ENCODE measurements at regions not wholly inside any gene's neighbourhood (a gene's known extent, or its start where the extent isn't known, plus 50 kb on each side); places are given as distances from the start of the nearest gene placed in this dataset.

DNA sequence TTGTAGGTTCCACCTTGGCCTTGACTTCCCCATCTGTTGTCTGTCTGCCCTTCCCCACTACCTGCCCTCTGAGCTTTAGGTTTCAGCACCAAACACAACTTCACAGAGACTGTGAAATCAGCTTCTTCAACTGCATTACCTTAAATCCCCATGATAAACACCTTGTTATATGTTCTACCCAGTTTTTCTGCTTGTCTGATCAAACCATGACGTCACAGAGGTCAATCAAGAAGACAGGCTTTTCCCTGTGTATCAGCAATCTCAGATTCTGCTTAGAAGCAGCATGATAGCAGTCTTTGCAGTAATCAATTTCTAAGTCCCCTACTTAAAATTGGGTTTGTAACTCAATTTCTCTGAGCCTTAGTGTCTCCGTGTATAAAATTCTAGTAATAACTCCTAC, 175.0 kb downstream of the PLK2 start:
- Histone ChIP-seq H3K9ac (ENCODE audit: low read length) (no peak overlapping the region), H3K4me1 (ENCODE audit: control insufficient read depth, insufficient read depth, low read length) (no peaks in the 10 kb centered on the region), H3K27me3 (ENCODE audit: control insufficient read depth, insufficient read depth, low read length) (no peaks in the 10 kb centered on the region), H3K27ac (ENCODE audit: low read depth, low read length) (no peak overlapping the region), H3K4me3 (ENCODE audit: low read length) (no peak overlapping the region), H3K36me3 (ENCODE audit: control insufficient read depth, insufficient read depth, low read length) (no peaks in the 10 kb centered on the region)

DNA sequence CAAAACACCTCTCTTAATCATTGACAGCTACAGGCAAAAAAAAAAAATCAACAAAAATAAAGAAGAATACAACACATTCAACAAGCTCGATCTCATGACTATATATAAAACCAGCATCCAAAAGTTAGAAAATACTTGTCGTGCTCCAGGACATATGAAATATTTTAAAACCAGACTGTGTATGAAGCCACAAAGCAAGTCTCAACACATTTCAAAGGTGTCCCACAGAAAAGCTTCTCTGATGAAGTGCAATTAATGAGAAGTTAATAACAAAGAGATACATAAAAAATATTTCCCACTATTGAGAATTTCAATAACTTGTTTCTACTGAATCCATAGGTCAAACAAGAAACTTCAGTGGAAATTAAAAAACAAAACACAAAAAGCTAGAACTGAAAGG, 178.7 kb downstream of the PLK2 start:
- Histone ChIP-seq H3K9ac (ENCODE audit: low read length) (no peak overlapping the region), H3K4me1 (ENCODE audit: control insufficient read depth, insufficient read depth, low read length) (no peaks in the 10 kb centered on the region), H3K36me3 (ENCODE audit: control insufficient read depth, insufficient read depth, low read length) (no peaks in the 10 kb centered on the region), H3K4me3 (ENCODE audit: low read length) (no peak overlapping the region), H3K27me3 (ENCODE audit: control insufficient read depth, insufficient read depth, low read length) (no peaks in the 10 kb centered on the region), H3K27ac (ENCODE audit: low read depth, low read length) (no peak overlapping the region)

DNA sequence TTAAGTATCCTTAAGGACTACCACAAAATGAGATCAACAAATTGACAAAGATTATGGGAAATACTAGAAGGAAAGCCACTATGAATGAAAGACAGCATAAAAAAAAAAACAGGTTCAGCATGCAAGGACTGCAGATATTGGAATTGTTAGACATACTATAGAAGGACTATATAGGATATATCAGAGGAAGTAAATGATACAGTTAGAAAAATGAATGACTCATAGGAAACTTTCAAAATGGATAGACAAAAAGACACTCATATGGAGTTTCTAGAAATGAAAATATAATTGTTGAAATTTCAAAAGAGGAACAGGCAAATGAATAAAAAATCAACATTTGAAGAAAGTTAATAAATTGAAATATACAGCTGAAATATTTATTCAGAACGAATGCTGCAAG, 180.6 kb downstream of the PLK2 start:
- Histone ChIP-seq H3K36me3 (ENCODE audit: control insufficient read depth, insufficient read depth, low read length) (no peaks in the 10 kb centered on the region), H3K4me1 (ENCODE audit: control insufficient read depth, insufficient read depth, low read length) (no peaks in the 10 kb centered on the region), H3K9ac (ENCODE audit: low read length) (no peak overlapping the region), H3K27ac (ENCODE audit: low read depth, low read length) (no peak overlapping the region), H3K27me3 (ENCODE audit: control insufficient read depth, insufficient read depth, low read length) (no peaks in the 10 kb centered on the region), H3K4me3 (ENCODE audit: low read length) (no peak overlapping the region)

DNA sequence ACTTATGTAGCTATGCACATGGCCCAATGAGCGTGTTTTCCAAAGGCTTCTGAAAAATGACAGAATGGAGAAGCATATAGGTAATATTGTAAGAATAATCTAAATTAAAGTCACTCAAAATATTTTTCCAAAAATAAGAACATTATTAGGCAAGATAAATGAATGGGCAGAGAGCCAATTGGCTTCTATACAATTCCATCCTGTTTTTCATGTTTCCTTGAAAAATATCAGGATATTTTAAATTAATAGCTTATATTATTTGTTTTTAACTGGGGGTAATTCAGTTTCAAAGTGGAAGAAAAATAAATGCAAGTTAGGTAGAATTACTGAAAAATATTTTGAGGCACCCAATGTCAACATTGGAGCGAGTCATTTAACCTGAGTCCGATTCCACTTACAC, 183.5 kb downstream of the PLK2 start:
- H3K9ac ChIP-seq (ENCODE audit: low read length): no peak overlapping the region
- H3K36me3 ChIP-seq (ENCODE audit: control insufficient read depth, insufficient read depth, low read length): no peaks in the 10 kb centered on the region
- no peak overlapping the region for H3K27ac ChIP-seq (ENCODE audit: low read depth, low read length)
- H3K27me3 ChIP-seq (ENCODE audit: control insufficient read depth, insufficient read depth, low read length): no peaks in the 10 kb centered on the region
- no peaks in the 10 kb centered on the region for H3K4me1 ChIP-seq (ENCODE audit: control insufficient read depth, insufficient read depth, low read length)
- H3K4me3 ChIP-seq (ENCODE audit: low read length): no peak overlapping the region

DNA sequence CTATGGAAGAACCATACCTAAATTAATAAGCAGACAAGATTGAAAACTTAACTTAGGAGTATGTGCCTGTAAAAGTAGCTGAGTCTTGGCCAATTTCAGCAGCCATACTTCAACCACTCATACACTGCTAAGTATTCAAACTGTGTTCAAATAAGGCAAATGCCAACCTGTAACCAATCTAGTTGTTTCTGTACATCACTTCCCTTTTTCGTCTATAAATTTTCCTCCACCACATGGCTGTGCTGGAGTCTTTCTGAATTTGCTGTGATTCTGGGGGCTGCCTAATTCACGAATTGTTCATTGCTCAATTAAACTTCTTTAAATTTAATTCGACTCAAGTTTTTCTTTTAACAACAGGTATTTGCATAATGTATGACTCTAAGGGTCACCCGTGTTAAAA, 184.4 kb downstream of the PLK2 start:
- no peak overlapping the region for H3K27ac ChIP-seq (ENCODE audit: low read depth, low read length)
- H3K9ac ChIP-seq (ENCODE audit: low read length): no peak overlapping the region
- no peaks in the 10 kb centered on the region for H3K27me3 ChIP-seq (ENCODE audit: control insufficient read depth, insufficient read depth, low read length)
- no peaks in the 10 kb centered on the region for H3K4me1 ChIP-seq (ENCODE audit: control insufficient read depth, insufficient read depth, low read length)
- H3K36me3 ChIP-seq (ENCODE audit: control insufficient read depth, insufficient read depth, low read length): no peaks in the 10 kb centered on the region
- H3K4me3 ChIP-seq (ENCODE audit: low read length): no peak overlapping the region

DNA sequence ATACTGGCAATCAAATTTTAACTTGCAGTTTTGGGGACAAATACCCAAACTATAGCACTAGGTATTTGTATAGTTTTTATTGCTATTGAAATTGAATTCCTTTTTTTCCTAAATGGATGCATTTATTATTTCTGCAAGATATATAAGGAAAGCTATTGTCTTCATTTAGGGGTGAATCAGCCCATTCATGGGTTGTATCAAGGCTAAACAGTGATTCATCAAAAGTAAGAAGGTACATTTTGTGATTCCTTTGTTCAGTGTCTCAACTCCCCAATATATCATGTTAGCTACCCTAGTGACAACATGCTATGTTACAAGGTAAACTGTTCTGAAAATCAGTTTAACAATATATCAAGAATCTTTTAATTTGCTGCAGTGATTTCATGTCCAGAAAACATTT, 185.7 kb downstream of the PLK2 start:
- no peak overlapping the region for H3K27ac ChIP-seq (ENCODE audit: low read depth, low read length)
- H3K36me3 ChIP-seq (ENCODE audit: control insufficient read depth, insufficient read depth, low read length): no peaks in the 10 kb centered on the region
- H3K4me1 ChIP-seq (ENCODE audit: control insufficient read depth, insufficient read depth, low read length): no peaks in the 10 kb centered on the region
- no peak overlapping the region for H3K4me3 ChIP-seq (ENCODE audit: low read length)
- H3K27me3 ChIP-seq (ENCODE audit: control insufficient read depth, insufficient read depth, low read length): no peaks in the 10 kb centered on the region
- no peak overlapping the region for H3K9ac ChIP-seq (ENCODE audit: low read length)

DNA sequence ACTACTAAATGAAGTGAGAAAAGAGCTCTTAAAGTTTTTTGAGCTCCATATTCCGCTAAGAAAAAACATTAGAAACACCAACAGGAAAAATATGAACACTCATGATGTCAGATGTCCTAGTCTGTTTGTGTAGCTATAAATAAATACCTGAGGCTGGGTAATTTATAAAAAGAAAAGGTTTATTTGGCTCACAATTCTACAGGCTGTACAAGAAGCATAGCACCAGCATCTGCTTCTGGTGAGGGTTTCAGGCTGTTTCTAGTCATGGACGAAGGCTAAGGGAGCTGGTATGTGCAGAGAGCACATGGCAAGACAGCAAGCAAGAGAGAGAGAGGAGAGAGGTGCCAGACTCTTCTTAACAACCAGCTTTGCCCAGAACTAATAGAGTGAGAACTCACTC, 186.2 kb downstream of the PLK2 start:
- H3K27me3 ChIP-seq (ENCODE audit: control insufficient read depth, insufficient read depth, low read length): no peaks in the 10 kb centered on the region
- H3K4me3 ChIP-seq (ENCODE audit: low read length): no peak overlapping the region
- no peaks in the 10 kb centered on the region for H3K36me3 ChIP-seq (ENCODE audit: control insufficient read depth, insufficient read depth, low read length)
- no peak overlapping the region for H3K9ac ChIP-seq (ENCODE audit: low read length)
- H3K27ac ChIP-seq (ENCODE audit: low read depth, low read length): no peak overlapping the region
- H3K4me1 ChIP-seq (ENCODE audit: control insufficient read depth, insufficient read depth, low read length): no peaks in the 10 kb centered on the region

DNA sequence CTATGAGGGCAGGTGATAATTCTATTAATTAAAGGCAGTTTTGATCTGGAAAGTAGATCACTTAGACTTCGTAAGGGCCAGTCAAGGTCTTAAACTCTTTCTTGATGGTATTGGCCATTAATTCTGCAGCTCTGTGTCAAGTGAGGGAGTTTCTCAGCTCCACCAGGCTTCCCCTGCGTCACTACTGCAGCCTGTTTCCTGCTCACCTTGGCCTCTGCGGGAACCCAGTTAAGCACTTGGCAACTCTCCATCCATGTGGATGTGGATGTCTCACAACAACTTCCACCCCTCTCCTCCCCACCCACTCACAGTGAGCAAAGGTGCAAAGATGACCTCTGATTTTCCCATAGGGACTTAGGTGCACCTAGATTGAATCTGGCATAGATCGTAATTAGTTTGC, 191.6 kb downstream of the PLK2 start:
- Histone ChIP-seq H3K27ac (ENCODE audit: low read depth, low read length) (no peak overlapping the region), H3K9ac (ENCODE audit: low read length) (no peak overlapping the region), H3K36me3 (ENCODE audit: control insufficient read depth, insufficient read depth, low read length) (no peaks in the 10 kb centered on the region), H3K27me3 (ENCODE audit: control insufficient read depth, insufficient read depth, low read length) (no peaks in the 10 kb centered on the region), H3K4me1 (ENCODE audit: control insufficient read depth, insufficient read depth, low read length) (no peaks in the 10 kb centered on the region), H3K4me3 (ENCODE audit: low read length) (no peak overlapping the region)

DNA sequence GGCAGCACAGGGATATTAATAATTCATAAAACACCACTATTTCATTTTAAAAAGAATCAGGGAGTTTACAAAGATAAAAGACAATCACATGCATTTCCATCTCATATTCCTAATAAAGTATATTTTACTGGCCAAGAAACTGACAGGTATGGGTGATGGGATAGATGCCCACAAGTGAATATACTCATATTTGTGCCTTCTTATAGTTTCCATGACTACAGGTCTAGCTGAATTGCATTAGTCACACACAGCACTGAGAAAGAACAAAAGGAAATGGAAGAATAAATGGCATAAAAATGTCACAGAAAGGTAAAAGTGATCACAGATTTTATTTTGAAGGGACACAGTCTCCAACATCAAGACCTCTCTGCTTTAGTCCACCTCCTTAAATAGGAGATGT, 193.5 kb downstream of the PLK2 start:
- Histone ChIP-seq H3K4me1 (ENCODE audit: control insufficient read depth, insufficient read depth, low read length) (no peaks in the 10 kb centered on the region), H3K9ac (ENCODE audit: low read length) (no peak overlapping the region), H3K27me3 (ENCODE audit: control insufficient read depth, insufficient read depth, low read length) (no peaks in the 10 kb centered on the region)

DNA sequence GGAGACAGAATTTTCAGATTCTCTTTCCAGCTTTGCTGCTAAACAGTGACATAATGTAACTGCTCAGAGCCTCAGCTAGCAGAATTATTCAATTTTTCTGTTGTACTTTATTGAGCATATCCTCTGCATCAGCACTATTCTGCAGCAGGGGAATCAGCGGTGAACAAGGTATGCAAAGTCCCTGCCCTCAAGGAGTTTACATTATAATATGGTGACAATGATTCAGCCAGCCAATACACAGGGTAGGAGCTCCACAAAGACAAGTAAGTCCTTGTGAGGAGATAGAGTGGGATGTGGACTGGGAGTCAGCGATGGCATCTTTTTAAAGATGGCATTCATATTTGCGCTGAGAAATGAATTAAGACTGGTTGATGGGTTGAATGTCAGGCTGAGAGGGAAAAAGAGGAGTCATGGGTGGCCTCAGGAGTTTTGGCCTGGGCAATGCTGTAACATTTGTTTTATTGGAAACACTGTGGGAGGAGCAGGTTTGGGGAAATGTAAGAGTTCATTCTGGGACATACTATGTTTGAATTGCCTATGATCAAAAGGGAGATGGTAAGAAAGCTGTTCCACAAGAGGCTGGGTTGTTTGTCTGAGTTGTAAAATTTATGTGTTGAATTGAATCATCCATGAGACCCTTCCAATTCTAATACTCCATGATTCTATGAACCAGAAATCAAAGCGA, 194.5 kb downstream of the PLK2 start:
- H3K27ac ChIP-seq (ENCODE audit: low read depth, low read length): no peak overlapping the region
- no peak overlapping the region for H3K4me3 ChIP-seq (ENCODE audit: low read length)
- H3K9ac ChIP-seq (ENCODE audit: low read length): no peak overlapping the region
- no peaks in the 10 kb centered on the region for H3K27me3 ChIP-seq (ENCODE audit: control insufficient read depth, insufficient read depth, low read length)
- no peaks in the 10 kb centered on the region for H3K4me1 ChIP-seq (ENCODE audit: control insufficient read depth, insufficient read depth, low read length)
- no peaks in the 10 kb centered on the region for H3K36me3 ChIP-seq (ENCODE audit: control insufficient read depth, insufficient read depth, low read length)

More for the DNA sequence above, 193.5 kb downstream of the PLK2 start:
- Histone ChIP-seq H3K4me3 (ENCODE audit: low read length) (no peak overlapping the region), H3K36me3 (ENCODE audit: control insufficient read depth, insufficient read depth, low read length) (no peaks in the 10 kb centered on the region), H3K27ac (ENCODE audit: low read depth, low read length) (no peak overlapping the region)

DNA sequence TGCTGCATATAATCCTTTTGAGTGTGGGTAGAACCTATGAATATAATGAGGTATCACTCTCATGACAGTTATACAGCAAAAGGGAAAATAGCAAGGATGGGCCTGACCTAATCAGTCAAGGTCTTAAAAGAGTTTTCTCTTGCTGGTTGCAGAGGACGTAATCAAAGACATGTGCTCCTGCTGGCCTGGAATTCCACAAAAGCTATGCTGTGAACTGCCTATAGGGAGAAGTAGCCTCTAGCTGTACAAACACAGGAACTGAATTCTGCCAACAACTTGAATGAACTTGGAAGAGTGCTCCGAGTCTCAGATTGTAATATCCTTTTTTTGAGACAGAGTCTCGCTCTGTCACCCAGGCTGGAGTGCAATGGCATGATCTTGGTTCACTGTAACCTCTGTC, 195.6 kb downstream of the PLK2 start:
- no peak overlapping the region for H3K4me3 ChIP-seq (ENCODE audit: low read length)
- no peak overlapping the region for H3K9ac ChIP-seq (ENCODE audit: low read length)
- no peaks in the 10 kb centered on the region for H3K36me3 ChIP-seq (ENCODE audit: control insufficient read depth, insufficient read depth, low read length)
- no peaks in the 10 kb centered on the region for H3K27me3 ChIP-seq (ENCODE audit: control insufficient read depth, insufficient read depth, low read length)
- H3K27ac ChIP-seq (ENCODE audit: low read depth, low read length): no peak overlapping the region
- no peaks in the 10 kb centered on the region for H3K4me1 ChIP-seq (ENCODE audit: control insufficient read depth, insufficient read depth, low read length)

DNA sequence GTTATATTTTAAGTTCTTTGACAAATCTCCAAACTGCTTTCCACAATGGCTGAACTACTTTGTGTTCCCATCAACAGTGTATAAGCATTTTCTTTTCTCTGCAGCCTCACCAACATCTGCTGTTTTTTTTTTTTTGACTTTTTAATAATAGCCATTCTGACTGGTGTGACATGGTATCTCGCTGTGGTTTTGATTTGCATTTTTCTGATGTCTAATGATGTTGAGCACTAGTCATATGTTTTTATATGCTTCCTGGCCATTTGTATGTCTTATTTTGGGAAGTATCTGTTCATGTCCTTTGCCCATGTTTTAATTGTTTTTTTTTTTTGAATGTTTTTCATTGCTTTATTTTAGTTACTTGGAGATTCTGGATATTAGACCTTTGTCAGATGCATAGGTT, 196.6 kb downstream of the PLK2 start:
- Histone ChIP-seq H3K4me1 (ENCODE audit: control insufficient read depth, insufficient read depth, low read length) (no peaks in the 10 kb centered on the region), H3K4me3 (ENCODE audit: low read length) (no peak overlapping the region), H3K27me3 (ENCODE audit: control insufficient read depth, insufficient read depth, low read length) (no peaks in the 10 kb centered on the region), H3K9ac (ENCODE audit: low read length) (no peak overlapping the region), H3K36me3 (ENCODE audit: control insufficient read depth, insufficient read depth, low read length) (no peaks in the 10 kb centered on the region), H3K27ac (ENCODE audit: low read depth, low read length) (no peak overlapping the region)

DNA sequence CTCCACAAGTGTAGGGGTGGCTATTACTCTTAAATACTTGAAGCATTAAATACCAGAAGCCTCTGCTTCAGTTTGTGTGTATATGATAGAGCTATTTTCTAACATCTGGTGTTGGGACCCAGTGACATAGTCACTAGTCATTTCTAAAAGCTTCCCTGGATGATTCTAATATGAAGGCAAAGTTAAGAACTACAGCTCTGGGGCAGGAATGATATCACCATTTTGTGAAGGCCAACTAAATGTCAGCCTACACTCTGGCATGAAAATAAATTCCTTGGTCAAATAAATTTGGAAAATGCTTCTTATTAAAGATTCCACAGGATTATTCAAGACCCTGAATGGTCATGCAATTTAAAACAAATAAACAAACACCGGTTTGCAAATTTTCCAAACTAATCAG, 197.7 kb downstream of the PLK2 start:
- Histone ChIP-seq H3K27me3 (ENCODE audit: control insufficient read depth, insufficient read depth, low read length) (no peaks in the 10 kb centered on the region), H3K9ac (ENCODE audit: low read length) (no peak overlapping the region), H3K36me3 (ENCODE audit: control insufficient read depth, insufficient read depth, low read length) (no peaks in the 10 kb centered on the region), H3K4me1 (ENCODE audit: control insufficient read depth, insufficient read depth, low read length) (no peaks in the 10 kb centered on the region), H3K4me3 (ENCODE audit: low read length) (no peak overlapping the region), H3K27ac (ENCODE audit: low read depth, low read length) (no peak overlapping the region)
